GM18508 (cell line): ENCODE measurements at regions not wholly inside any gene's neighbourhood (a gene's known extent, or its start where the extent isn't known, plus 50 kb on each side); places are given as distances from the start of the nearest gene placed in this dataset.

Source experiments
- ATAC-seq: cut with Tn5 transposase; IDR thresholded peaks from one replicate; pipeline ENCODE4 v1.9.1; 2021; ENCODE audit warnings: moderate number of reproducible peaks; ENCODE audit not compliant: insufficient read depth, unreplicated experiment

DNA sequence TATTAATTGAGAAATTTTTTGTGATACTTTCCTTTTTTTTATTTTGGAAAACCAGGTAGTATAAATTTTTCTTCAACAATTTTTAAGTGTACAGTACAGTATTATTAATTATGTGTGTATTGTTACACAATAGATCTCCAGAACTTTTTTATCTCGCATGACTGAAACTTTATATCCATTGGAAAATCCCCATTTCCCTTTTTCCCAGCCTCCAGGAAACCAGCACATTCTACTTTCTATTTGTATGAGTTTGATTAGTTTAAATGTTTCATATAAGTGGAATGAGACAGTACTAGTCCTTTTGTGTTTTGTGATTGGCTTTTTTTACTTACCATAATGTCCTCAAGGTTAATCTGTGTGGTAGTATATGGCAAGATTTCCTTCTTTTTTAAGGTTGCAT is 399.5 kb upstream of the ARGLU1 start:
- no peak for ATAC-seq

DNA sequence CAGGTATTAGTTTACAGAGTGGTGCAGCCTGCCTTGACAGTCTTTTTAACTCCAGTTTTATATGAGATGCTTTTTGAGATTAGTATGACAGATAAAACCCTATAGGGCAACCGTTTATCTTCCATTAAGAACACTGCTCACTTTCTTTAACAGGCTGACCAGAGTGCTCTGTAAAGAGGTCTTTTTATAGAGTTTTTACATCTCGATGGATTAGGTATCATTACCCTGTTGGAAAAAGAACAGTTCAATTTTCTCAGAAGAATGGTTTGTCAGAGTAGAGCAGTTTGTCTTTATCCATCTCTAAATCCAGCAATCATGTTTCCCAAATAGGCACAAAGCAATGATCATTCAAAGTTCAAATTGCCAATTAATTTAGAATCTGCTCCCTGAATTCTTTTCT is 395.2 kb upstream of the ARGLU1 start:
- ATAC-seq = no peak

DNA sequence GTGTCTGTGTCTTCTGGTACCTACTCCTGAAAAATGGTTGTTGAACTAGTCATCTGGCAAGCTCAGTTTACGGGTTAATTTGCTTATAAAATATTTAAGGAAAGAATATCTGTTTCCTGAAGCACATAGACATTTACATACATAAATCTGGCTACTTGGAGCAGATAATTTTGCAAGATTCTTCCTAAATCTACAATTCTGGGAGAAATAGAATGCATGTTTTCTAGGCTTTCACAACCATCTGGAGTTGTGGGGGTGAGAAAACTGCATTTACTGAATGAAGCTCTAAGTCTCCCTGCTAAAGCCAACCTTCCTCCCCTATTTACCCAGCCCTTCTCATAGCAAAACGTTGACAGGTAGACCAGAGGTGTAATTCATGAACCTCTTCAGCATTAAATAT is 393.7 kb upstream of the ARGLU1 start:
- no peak for ATAC-seq

DNA sequence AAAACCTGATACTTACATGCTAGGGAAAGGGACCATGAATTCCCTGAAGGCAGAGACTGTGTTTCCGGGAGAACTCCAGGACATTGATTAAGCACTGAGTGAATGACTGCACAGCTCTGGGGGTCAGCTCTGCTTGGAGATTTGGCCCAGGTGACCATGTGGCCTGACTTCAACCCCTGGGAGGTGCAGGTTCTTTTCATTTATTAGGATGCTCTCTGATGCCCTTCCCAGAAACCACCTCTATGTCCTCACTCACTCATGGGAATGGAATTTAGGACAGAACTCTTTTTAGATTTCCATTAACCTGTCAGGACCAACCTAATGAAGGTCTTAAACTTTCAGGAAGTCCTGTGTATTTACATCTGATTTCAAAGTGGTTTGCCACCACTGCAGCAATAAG is 393.3 kb upstream of the ARGLU1 start:
- ATAC-seq = no peak

DNA sequence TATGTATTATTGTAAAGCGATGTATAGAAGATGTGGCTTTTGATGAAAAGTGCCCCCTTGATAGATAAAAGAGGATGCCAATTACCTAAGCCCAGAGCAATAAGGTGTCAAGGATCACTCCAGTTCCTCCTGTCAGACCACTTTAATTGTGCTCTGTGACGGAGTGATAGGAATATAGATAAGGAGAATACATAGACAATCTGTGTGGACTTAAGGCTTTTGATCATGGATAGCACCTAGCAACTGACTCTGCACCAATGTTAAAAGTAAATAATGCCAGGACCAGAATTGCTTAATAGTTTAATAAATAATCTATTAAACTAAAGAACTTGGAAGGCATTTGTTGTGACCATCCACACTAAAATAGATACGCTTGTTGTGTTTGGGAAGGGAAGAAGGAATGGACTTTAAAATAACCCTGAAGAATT is 390.7 kb upstream of the ARGLU1 start:
- no peak for ATAC-seq

DNA sequence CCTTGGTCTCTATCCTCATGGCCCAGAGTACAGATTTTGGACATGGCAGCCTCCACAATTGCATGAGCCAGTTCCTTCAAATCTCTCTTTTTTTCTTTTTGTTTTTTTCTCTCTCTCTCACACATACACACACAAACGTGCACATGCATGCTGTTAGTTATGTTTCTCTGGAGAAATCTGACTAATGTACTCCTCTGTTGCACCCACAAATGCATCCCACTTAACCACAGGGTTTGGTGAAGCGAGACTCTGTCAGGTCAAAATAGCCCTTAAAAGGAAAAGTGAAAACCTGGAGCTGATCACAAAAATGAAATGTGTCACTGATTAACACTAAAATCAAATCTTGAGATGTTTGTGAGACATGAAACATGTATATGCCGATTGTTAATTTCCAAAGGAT is 374.6 kb upstream of the ARGLU1 start:
- no peak for ATAC-seq

DNA sequence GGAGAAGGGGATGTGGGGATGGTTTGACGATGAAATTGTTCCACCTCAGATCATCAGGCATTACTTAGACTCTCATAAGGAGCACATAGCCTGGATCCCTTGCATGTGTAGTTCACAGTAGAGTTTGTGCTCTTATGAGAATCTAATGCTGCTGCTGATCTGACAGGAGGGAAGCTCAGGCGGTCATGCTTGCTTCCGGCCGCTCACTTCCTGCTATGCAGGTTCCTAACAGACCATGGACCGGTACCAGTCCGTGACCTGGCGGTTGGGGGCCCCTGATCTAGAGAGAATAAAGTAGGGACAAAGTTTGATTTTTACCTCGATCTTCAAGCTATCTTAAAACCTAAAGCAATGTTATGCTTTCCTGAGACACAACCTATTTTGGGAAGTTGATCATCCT is 373.8 kb upstream of the ARGLU1 start:
- no peak for ATAC-seq

DNA sequence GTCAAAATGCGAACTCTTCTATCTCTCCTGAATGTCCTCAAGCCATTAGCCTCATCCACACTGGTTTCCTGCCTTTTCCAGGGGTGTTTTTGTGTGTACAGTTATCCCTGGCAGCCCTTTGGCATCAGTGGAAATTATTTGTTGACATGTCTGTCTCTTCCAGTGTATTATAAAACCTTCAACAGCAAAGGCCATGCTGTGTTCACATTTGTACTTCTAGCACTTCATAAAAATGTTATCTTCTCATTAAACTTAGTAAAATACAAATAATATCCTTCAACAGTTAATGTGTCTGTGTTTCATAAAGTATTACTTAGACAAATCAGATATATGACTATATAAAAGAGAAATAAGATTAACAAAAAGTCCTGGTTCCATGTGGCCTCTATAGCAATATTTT is 359.5 kb upstream of the ARGLU1 start:
- ATAC-seq = no peak

DNA sequence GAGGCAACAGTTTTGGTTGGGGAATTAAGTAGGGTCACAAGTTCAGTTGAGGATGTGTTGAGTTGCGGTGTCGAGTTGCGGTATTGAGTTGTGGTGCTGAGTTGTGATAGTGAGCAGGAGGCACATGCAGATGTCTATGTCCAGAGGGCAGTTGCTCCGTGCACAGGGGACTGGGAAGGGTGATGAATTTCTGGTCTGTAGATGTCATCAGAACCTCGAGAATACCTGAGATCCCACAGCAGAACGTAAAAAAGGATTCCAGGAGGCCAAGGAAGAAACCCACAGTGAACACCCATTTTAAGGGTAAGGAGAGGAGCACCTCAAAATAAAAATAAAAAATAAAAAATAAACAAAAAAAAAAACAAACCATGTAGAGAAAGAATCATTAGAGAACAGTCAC is 354.4 kb upstream of the ARGLU1 start:
- ATAC-seq = no peak

DNA sequence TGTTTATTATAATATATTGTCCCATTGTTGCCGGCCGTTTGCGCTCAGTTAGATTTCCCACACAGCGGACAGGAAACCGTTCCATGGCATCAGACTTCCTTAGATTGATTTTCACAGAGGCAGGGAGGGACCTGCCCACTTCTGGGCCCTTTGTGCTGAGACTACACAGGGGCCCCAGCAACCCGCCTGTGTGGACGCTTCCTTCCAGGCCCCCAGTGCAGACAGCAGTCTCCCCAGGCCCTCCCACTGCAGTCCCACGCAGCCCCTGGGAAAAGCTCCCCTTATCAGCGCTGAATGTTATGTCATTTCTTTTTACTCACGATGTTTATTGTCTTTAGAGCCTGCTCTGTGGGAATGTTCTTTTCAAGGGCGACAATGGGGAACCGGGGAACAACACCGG is 351.7 kb upstream of the ARGLU1 start:
- ATAC-seq = no peak

DNA sequence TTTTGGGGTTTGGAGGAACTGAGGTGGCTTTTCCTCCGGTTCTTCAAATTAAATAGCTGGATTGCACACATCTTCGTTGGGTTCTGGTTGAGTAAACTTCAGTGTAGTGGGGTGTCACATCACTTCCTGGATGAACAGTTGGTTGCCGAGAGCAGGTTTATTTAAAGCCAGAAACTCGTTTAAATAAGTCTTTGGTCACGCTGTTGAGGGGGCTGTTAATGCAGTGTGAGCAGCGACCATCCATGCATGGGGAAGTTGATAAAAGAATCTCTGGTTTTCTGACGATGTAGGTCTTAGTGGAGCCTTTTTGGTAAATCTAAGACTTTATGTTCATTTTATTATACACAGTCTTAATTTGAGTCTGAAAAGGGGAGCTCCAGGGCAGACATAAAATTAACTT is 351.2 kb upstream of the ARGLU1 start:
- ATAC-seq = no peak

DNA sequence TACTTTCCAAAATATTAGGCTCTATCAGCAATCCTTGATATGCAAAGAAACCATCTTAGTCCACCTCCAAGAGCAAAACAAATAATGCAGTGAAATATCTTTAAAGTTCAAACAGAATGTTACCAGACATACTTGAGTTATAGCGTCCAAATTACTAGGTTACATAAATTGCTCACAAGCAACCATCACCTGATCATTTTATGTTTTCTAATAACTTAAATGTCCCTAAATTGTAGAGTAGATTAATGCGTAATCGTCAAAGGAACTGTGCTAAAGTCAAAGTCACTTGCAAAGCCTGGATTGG is 350.6 kb upstream of the ARGLU1 start:
- ATAC-seq = no peak

DNA sequence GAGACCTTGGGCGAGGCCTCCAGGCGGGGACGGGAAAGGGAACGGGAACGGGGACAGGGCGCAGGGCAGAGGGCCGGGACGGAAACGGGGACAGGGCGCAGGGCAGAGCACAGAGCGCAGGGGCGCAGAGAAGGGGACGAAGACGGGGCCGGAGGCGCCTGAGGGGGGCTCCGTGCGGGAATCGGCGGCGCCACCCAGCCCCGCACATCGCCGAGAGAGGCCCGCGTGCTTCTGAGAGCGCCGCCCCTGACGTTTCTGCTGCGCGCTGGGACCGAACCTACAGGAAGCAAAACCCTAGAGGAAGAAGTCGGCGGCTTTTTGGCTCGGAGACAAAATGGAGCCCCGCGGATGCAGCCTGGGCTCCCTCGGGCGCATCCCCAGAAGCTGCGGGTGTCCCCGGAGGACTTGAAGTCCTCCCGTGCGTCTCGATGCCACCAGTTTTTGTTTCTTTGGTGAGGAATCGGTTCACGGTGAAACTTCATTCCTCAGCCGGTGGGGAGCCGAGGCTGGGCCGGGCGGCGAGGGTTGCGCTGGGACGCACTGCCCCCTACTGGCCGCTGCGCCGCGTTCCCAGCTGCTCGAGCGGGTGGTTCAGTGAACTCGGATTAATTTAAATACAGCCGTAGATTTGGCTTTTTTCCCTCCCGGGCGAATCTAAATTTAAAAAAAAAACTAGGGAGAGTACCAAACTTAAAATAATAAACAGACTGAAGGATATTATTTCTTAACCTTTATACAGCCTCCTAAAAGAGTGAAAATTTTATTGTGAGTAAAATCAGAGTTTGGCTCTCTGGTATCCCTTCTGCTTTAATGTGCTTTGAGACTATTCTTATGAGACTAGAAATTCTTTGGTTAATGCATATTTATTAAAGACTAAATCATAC is 350.0 kb upstream of the ARGLU1 start:
- ATAC-seq = peak; percentile 85

DNA sequence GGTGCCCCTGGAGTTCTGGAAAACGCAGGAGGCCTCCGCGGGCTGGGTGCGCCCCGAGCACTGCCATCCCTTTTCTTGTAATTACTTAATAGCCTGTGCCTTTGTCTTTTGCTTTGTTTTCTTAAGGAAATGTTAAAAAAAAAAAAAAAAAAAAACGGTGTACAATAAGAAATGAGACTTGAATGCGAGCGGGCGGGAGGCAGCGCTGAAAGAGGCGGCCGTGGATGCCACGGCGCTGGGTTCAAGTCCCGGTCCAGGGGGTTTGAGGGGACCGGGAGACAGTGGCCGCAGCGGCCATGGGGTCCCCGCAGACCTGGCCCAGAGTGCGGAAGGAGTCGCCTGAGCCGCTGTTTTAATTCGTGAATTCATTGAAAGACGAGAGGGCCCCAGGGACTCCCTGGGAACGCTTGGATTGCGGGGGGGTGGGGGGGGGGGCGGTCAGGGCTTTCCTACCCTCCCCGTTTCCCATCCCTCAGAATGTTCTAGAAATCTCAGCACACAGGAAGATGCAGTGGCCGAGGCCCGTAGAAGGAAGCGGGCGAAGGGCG is 349.2 kb upstream of the ARGLU1 start:
- ATAC-seq = no peak

DNA sequence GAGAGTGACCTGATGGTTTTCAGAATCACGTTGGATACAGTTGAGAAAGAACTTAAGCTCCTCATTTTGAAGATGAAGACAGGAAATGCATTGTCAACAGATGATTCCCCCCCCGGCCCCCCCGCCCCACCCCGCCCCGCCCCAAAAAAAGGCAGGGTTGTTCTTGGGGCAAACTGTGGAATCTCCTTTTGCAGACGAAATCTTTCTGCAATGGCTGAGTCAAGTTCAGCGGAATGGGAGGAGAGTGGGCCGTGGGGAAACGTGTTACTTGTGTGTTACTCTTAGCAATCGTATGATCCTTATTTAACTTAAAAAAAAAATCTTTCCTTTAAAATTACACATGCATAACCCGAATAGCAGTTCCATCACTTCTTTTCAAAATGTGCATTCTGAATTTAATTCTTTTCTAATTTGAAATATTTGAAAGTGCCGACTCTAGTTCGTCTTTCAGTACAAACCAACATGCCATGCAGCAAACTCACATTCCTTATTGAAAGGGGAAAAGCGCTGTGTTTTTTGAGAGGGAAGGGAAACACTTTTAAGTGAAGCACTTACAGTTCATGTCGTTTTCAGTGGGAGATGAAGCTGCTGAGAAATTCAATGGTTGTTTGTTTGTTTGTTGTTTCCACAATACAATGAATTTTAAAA is 348.5 kb upstream of the ARGLU1 start:
- ATAC-seq = no peak

DNA sequence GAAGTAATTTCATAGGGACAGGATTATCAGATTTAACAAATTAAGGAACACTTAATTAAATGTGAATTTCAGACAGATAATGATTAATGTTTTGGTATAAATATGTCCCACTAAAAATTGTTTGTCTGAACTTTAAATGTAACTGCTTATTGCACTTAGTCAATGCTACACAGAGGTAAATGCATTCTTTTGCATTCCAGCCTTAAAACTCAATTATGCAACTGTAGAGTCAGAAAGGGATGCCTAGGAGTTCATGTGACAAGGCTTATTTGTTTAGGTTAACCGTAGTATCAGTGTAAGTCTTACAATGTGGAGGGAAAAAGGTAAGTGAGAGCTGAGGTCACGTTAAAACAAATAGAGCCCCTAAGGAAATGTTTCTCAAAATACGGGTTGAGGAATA is 347.2 kb upstream of the ARGLU1 start:
- no peak for ATAC-seq

DNA sequence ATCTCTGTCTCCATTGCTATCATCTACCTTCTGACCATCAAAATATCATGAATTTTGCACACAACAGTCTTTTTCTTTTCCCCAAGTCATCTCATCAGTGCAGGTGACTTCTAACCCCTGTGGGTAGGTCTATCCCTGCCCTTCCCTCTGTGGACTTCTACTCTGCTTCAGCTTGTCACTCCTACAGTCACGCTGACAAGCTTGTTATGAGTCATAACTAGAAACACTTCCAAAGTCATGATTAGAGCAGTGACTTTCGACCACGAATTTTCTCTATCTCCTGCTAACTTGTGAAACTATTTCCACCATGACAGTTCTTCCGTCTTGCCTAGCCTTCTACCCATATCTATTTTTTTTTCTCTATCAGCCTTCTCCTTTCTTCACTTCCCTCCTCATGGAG is 343.7 kb upstream of the ARGLU1 start:
- ATAC-seq = no peak

DNA sequence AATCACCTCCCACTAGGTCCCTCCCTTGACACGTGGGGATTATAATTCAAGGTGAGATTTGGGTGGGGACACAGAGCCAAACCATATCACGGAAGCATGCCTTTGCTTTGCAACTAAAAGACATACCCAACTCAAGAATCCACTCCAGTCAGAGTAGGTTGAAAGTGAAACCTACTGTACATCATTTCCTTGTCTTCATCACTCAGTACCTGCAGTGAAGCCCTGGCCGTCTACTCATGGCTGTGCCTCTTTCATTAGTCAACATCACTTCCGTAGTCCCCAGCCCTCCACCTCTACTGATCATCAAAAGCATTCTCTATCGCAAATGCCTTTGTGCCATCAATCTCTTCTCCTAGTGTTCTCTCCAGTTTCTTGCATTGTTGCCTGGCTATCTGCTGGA is 343.1 kb upstream of the ARGLU1 start:
- ATAC-seq = no peak

DNA sequence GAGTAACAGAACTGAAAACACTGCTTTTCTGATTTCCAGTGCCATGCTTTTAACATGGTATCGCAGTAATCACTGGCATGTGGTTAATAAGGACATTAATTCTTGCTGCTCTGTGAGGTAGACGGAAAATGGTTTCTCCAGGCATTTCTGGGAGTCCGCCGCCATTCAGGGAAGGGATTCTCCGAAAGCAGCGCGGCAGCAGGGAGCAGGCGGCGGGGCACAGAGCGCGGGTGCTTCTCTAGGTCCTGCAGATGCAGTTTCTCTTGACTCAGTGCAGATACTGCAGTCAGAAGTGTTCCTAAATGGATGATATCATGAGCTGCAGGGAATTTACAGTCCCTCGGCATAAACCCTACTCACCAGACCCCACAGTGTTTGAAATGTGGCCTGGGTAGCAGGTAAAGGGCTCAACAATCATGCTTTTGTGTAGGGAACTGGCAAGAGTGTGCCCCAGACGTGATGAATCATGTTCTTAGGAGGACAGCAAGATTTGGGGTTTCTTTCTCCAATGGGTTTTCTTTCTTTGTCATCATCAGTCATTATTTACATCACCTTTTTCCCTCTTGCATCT is 338.6 kb upstream of the ARGLU1 start:
- no peak for ATAC-seq

DNA sequence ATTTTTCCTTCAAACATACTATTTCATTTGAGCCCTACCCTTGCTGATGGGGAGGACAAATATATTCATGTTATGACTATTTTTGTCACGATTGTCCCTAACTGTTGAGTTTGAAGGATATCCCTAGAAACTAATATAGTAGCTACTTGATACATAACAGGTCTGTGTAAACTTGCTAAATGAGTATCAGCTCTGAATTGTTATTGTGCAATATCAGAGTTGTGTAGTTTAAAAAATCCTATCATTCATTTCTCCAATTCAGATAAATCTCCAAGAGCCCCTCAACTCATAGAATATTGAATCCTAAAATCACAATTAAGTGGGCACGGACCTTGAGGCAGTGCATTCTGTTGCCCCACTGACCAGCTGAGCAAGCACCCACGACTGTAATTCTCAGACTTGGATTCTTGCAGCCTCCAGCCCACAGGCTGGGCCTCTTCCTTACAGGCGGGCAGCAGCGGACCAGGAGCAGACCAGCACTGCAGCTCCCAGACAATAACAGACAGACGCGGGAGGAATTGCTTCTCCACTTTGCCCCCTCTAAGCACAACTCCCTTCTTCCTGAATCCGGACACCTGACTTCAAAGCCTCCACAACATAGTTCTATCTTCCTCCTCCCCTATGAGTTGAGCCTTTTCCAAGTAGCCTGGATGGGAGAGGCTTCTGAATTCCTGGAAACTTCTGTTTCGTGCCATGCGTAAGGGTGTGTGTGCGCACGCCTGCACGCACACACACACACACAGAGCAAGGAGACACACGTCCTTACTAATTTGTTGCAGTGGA is 337.6 kb upstream of the ARGLU1 start:
- ATAC-seq = no peak

DNA sequence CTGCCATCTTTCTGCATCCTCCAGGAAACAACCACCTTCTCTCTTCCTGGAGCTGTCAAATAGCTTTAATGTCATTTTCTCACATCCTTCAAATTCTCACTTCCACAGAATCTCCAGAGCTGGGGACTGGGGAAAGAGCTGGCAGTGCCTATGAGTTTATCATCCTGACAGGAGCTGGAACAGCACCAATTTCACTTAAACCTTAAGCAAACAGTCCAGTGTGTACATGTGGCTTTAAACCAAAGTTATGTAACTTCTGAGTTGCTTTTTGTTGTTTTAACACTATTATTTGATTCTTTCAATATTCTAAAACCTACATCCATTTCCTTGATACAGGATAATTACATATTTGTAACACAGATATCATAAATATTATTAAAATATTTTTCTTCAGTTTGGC is 331.5 kb upstream of the ARGLU1 start:
- ATAC-seq = no peak
